Transverse colon (tissue), 4 donors: ENCODE measurements at regions not wholly inside any gene's neighbourhood (a gene's known extent, or its start where the extent isn't known, plus 50 kb on each side); places are given as distances from the start of the nearest gene placed in this dataset.

ENCODE experiments used
- DNase-seq: peaks from one replicate; pipeline ENCODE4 v3.0.0-alpha.2; 2019
- H3K27ac ChIP-seq, 4 donors: fragments of 200-600 bp; sonication (generic); 2 replicates each; pipeline ENCODE4 v1.5.1; 2016 to 2018; ENCODE audit warnings: inconsistent platforms in 4 of 4
- H3K27me3 ChIP-seq: fragments of 200-600 bp; sonication (generic); 2 replicates; pipeline ENCODE4 v1.5.1; 2017; ENCODE audit warnings: inconsistent platforms
- H3K36me3 ChIP-seq, 4 donors: fragments of 200-600 bp; sonication (generic); 2 replicates each; pipeline ENCODE4 v1.5.1; 2017 to 2019; ENCODE audit warnings: inconsistent platforms in 4 of 4
- H3K4me1 ChIP-seq, 4 donors: fragments of 200-600 bp; sonication (generic); 2 replicates each; pipeline ENCODE4 v1.5.1; 2017 to 2020; ENCODE audit warnings: inconsistent platforms in 4 of 4
- H3K4me3 ChIP-seq, 4 donors: fragments of 200-600 bp; sonication (generic); 1 replicate in 1 of 4; 2 replicates in 3 of 4; pipeline versions ENCODE4 v1.5.1 to v1.6.1; 2017 to 2019; ENCODE audit warnings: inconsistent platforms in 4 of 4
- H3K9me3 ChIP-seq, 2 donors: fragments of 200-600 bp; sonication (generic); 2 replicates each; pipeline ENCODE4 v1.5.1; 2017 to 2019; ENCODE audit warnings: inconsistent platforms in 2 of 2
- CTCF ChIP-seq, 5 experiments: fragments of 200-600 bp in 3 of 5; fragments of 450-650 bp in 2 of 5; sonication (generic) in 3 of 5; IDR thresholded peaks; 1 replicate in 2 of 5; 2 replicates in 3 of 5; pipeline ENCODE4 v1.5.1; 2016 to 2017; ENCODE audit warnings: antibody characterized with exemption in 5 of 5, inconsistent platforms in 3 of 5, mild to moderate bottlenecking in 2 of 5, moderate library complexity in 1 of 5
- EP300 ChIP-seq: sonication (generic); formaldehyde crosslinking; IDR thresholded peaks from one replicate; pipeline ENCODE4 v1.6.1; 2017; ENCODE audit warnings: antibody characterized with exemption, low read depth
- POLR2A ChIP-seq: fragments of 450-650 bp; IDR thresholded peaks from one replicate; pipeline ENCODE4 v1.6.1; 2016; ENCODE audit warnings: antibody characterized with exemption, mild to moderate bottlenecking, moderate library complexity
- POLR2AphosphoS5 ChIP-seq, 3 donors: sonication (generic); formaldehyde crosslinking; IDR thresholded peaks; one replicate each; pipeline ENCODE4 v1.6.1; 2016; ENCODE audit warnings: antibody characterized with exemption in 3 of 3
- WGBS, 2 donors: methylation state at CpG; one replicate each; pipeline ENCODE4 v1.1.5; 2018; ENCODE audit warnings: low coverage in 1 of 2; 5-methylcytosine and 5-hydroxymethylcytosine counted together
- in situ Hi-C, 4 donors: fragments of 200-750 bp; cut with MboI; loops; one replicate each; pipeline versions ENCODE4 v1.15.0 to v1.15.1; 2017; ENCODE audit warnings: low sequenced_read_pairs in 3 of 4, low pct_ligation_motif_present in 1 of 4, low pct_unique_long_range_greater_than_20kb in 1 of 4
- intact Hi-C: fragments of 100-400 bp; cut with DNase I; formaldehyde crosslinking; loops from one replicate; pipeline ENCODE4 v1.15.1; 2023; ENCODE audit warnings: low total_unique reads

GRCh38 chr2:144127693-144128092 lies 392.2 kb downstream of the ZEB2 start:
- Histone ChIP-seq H3K27ac (no peak overlapping the region), H3K27me3 (no peaks in the 10 kb centered on the region), H3K36me3 (no peaks in the 10 kb centered on the region), H3K4me3 (no peak overlapping the region), H3K4me1 (no peaks in the 10 kb centered on the region), H3K9me3 (no peaks in the 10 kb centered on the region)
- intact Hi-C loops (no loop called here), in situ Hi-C loops (no loop called here)
- DNase-seq = no peak
- TF ChIP-seq POLR2A (no peak), POLR2AphosphoS5 (IDR thresholded peaks at IDR 0.05) (no peak), EP300 (no peak), CTCF (IDR thresholded peaks at IDR 0.05) (no peak)
- 97 to 100% methylated on average over 2 of the region's 2 CpGs for WGBS, 2 donors

- DNase-seq = no peak
- no peak for TF ChIP-seq POLR2A
- no peak for TF ChIP-seq CTCF (IDR thresholded peaks at IDR 0.05)
- TF ChIP-seq POLR2AphosphoS5 (IDR thresholded peaks at IDR 0.05) = no peak
- TF ChIP-seq EP300 = no peak
Measured at GRCh38 chr2:144126302-144126701, 393.6 kb downstream of the ZEB2 start.

GRCh38 chr2:144125751-144126150 lies 394.2 kb downstream of the ZEB2 start:
- no peak overlapping the region for H3K27ac ChIP-seq
- TF ChIP-seq POLR2A (no peak), POLR2AphosphoS5 (IDR thresholded peaks at IDR 0.05) (no peak), EP300 (no peak), CTCF (IDR thresholded peaks at IDR 0.05) (no peak)
- no peak overlapping the region for H3K4me3 ChIP-seq
- no peak for DNase-seq
- no peaks in the 10 kb centered on the region for H3K4me1 ChIP-seq
- no peaks in the 10 kb centered on the region for H3K36me3 ChIP-seq
- in situ Hi-C loops (no loop called here), intact Hi-C loops (no loop called here)
- no peaks in the 10 kb centered on the region for H3K27me3 ChIP-seq
- H3K9me3 ChIP-seq = no peaks in the 10 kb centered on the region
- 82 to 100% methylated on average over 2 of the region's 2 CpGs for WGBS, 2 donors

More at GRCh38 chr2:144126302-144126701, 393.6 kb downstream of the ZEB2 start:
- no peak overlapping the region for H3K27ac ChIP-seq
- no peak overlapping the region for H3K4me3 ChIP-seq
- WGBS, 2 donors = 91 to 100% methylated on average over 1 of the region's 1 CpG
- no peaks in the 10 kb centered on the region for H3K36me3 ChIP-seq
- no peaks in the 10 kb centered on the region for H3K9me3 ChIP-seq
- H3K4me1 ChIP-seq = no peaks in the 10 kb centered on the region
- in situ Hi-C loops (no loop called here), intact Hi-C loops (no loop called here)
- H3K27me3 ChIP-seq = no peaks in the 10 kb centered on the region

GRCh38 chr2:144124882-144125281 lies 395.0 kb downstream of the ZEB2 start:
- H3K9me3 ChIP-seq = no peaks in the 10 kb centered on the region
- no peaks in the 10 kb centered on the region for H3K4me1 ChIP-seq
- intact Hi-C loops = no loop called here
- no peaks in the 10 kb centered on the region for H3K27me3 ChIP-seq
- in situ Hi-C loops = no loop called here
- H3K4me3 ChIP-seq = no peak overlapping the region
- 92 to 94% methylated on average over 4 of the region's 4 CpGs for WGBS, 2 donors
- H3K36me3 ChIP-seq = no peaks in the 10 kb centered on the region
- no peak for DNase-seq
- TF ChIP-seq CTCF (IDR thresholded peaks at IDR 0.05) = no peak
- no peak for TF ChIP-seq POLR2AphosphoS5 (IDR thresholded peaks at IDR 0.05)
- no peak for TF ChIP-seq POLR2A
- no peak for TF ChIP-seq EP300
- H3K27ac ChIP-seq = no peak overlapping the region
